CD14-positive monocyte (primary cell): ENCODE measurements at regions not wholly inside any gene's neighbourhood (a gene's known extent, or its start where the extent isn't known, plus 50 kb on each side); places are given as distances from the start of the nearest gene placed in this dataset.

ENCODE experiments used
- DNase-seq, 3 donors: peaks; one replicate each; pipeline ENCODE4 v3.0.0-alpha.2; 2011 to 2022
- H2AFZ ChIP-seq: 2 replicates; pipeline ENCODE4 v1.6.0; 2012; ENCODE audit warnings: mild to moderate bottlenecking, low read depth, low read length, inconsistent platforms; ENCODE audit not compliant: insufficient read depth, poor library complexity, severe bottlenecking
- H3K27ac ChIP-seq, 2 donors: 1 replicate in 1 of 2; 2 replicates in 1 of 2; pipeline ENCODE4 v1.5.1; 2012 to 2013; ENCODE audit warnings: low read length in 2 of 2, control low read depth in 1 of 2, inconsistent platforms in 1 of 2, low read depth in 1 of 2, mild to moderate bottlenecking in 1 of 2
- H3K27me3 ChIP-seq, 2 donors: one replicate each; pipeline versions ENCODE4 v1.6.0 to v1.6.1; 2011 to 2013; ENCODE audit warnings: low read length in 2 of 2; ENCODE audit not compliant: control insufficient read depth in 2 of 2, insufficient read depth in 2 of 2
- H3K36me3 ChIP-seq, 2 donors: replicated peaks in 1 of 2; 1 replicate in 1 of 2; 2 replicates in 1 of 2; pipeline versions ENCODE4 v1.5.1 to v1.6.1; 2012 to 2013; ENCODE audit warnings: low read length in 2 of 2, control low read depth in 1 of 2, inconsistent platforms in 1 of 2, mild to moderate bottlenecking in 1 of 2; ENCODE audit not compliant: insufficient read depth in 2 of 2, control insufficient read depth in 1 of 2
- H3K4me1 ChIP-seq, 2 donors: 1 replicate in 1 of 2; 2 replicates in 1 of 2; pipeline versions ENCODE4 v1.5.1 to v1.6.1; 2012 to 2013; ENCODE audit warnings: low read length in 2 of 2, control low read depth in 1 of 2, inconsistent platforms in 1 of 2, mild to moderate bottlenecking in 1 of 2, moderate library complexity in 1 of 2; ENCODE audit not compliant: insufficient read depth in 2 of 2, control insufficient read depth in 1 of 2
- H3K4me2 ChIP-seq: replicated peaks from 2 replicates; pipeline ENCODE3; 2012; ENCODE audit warnings: low read length, moderate library complexity, mild to moderate bottlenecking; ENCODE audit not compliant: poor library complexity, severe bottlenecking; ENCODE audit errors: extremely low read depth
- H3K4me3 ChIP-seq, 3 experiments: fragments of 200-600 bp in 1 of 3; sonication (generic) in 1 of 3; replicated peaks in 1 of 3; 1 replicate in 2 of 3; 2 replicates in 1 of 3; pipeline ENCODE4 v1.5.1; 2011 to 2013; ENCODE audit warnings: low read length in 3 of 3, mild to moderate bottlenecking in 3 of 3, control low read depth in 2 of 3, low read depth in 2 of 3, inconsistent platforms in 1 of 3, moderate library complexity in 1 of 3
- H3K79me2 ChIP-seq: 2 replicates; pipeline ENCODE4 v1.6.0; 2012; ENCODE audit warnings: mild to moderate bottlenecking, control low read depth, inconsistent platforms, low read length, moderate library complexity; ENCODE audit not compliant: insufficient read depth
- H3K9ac ChIP-seq: 2 replicates; pipeline ENCODE4 v1.6.0; 2017; ENCODE audit warnings: low read length, mild to moderate bottlenecking; ENCODE audit not compliant: insufficient read depth, poor library complexity, severe bottlenecking
- H3K9me3 ChIP-seq, 2 donors: replicated peaks in 1 of 2; 1 replicate in 1 of 2; 2 replicates in 1 of 2; pipeline versions ENCODE4 v1.5.1 to v1.6.1; 2012 to 2013; ENCODE audit warnings: low read length in 2 of 2, control low read depth in 1 of 2; ENCODE audit not compliant: control insufficient read depth in 1 of 2, insufficient read depth in 1 of 2
- H4K20me1 ChIP-seq: 2 replicates; pipeline ENCODE4 v1.6.0; 2012; ENCODE audit warnings: mild to moderate bottlenecking, low read length, control low read depth, moderate library complexity; ENCODE audit not compliant: insufficient read depth
- H3K27ac Mint-ChIP-seq, 7 donors: one replicate each; pipeline ENCODE4 v1.8.0; 2020; ENCODE audit warnings: mild to moderate bottlenecking in 7 of 7, mixed read lengths in 7 of 7, moderate library complexity in 6 of 7, inconsistent platforms in 2 of 7
- H3K27me3 Mint-ChIP-seq, 3 donors: one replicate each; pipeline ENCODE4 v1.8.0; 2021 to 2022; ENCODE audit warnings: low read depth in 3 of 3, mild to moderate bottlenecking in 3 of 3, mixed read lengths in 3 of 3, moderate library complexity in 3 of 3, inconsistent platforms in 1 of 3
- H3K36me3 Mint-ChIP-seq, 2 donors: one replicate each; pipeline ENCODE4 v1.8.0; 2020; ENCODE audit warnings: mixed read lengths in 2 of 2, inconsistent platforms in 1 of 2, mild to moderate bottlenecking in 1 of 2
- H3K4me1 Mint-ChIP-seq: one replicate; pipeline ENCODE4 v1.8.0; 2020; ENCODE audit warnings: mild to moderate bottlenecking, mixed read lengths
- H3K4me3 Mint-ChIP-seq, 2 donors: one replicate each; pipeline ENCODE4 v1.8.0; 2020; ENCODE audit warnings: mild to moderate bottlenecking in 2 of 2, mixed read lengths in 2 of 2, moderate library complexity in 1 of 2
- H3K9me3 Mint-ChIP-seq, 7 donors: one replicate each; pipeline ENCODE4 v1.8.0; 2020 to 2022; ENCODE audit warnings: mixed read lengths in 7 of 7, mild to moderate bottlenecking in 6 of 7, moderate library complexity in 6 of 7, inconsistent platforms in 2 of 7
- WGBS: methylation state at CpG from one replicate; pipeline ENCODE4 v1.1.5; 2013; ENCODE audit warnings: missing lambda C conversion rate; ENCODE audit not compliant: insufficient coverage; 5-methylcytosine and 5-hydroxymethylcytosine counted together
- intact Hi-C, 2 donors: fragments of 100-400 bp; cut with micrococcal nuclease; formaldehyde crosslinking; loops; one replicate each; pipeline versions ENCODE4 v1.15.0 to v1.15.1; 2023
- TF ChIP-seq, protein P1 (sequence below): fragments of 200-600 bp; IDR thresholded peaks from one replicate; pipeline ENCODE4 v1.8.0; 2022; ENCODE audit warnings: antibody characterized with exemption, mild to moderate bottlenecking

DNA sequence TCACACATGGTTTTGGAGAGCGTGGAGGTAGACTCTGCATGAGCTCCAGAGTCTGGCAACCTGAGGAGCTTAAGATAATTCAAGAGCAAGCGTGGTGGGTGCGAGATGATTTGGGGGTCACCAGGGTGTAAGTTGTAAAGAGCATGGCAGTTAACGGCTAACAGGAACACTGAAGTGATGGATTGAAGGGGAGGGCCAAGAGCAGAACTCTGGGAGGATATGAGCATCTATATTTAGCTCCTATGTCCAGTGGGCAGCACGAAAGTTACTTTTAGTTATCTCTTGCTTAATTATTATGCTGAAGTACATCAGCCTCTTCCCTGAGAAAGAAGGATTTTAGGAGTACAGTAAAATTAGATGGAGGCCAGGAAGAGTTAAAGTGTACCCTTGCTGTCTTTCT lies 231.9 kb upstream of the HAND2 start:
- Histone ChIP-seq H4K20me1 (no peaks in the 10 kb centered on the region), H3K27me3 (no peaks in the 10 kb centered on the region), H2AFZ (no peak overlapping the region), H3K4me1 (no peaks in the 10 kb centered on the region), H3K79me2 (no peaks in the 10 kb centered on the region), H3K4me3 (no peak overlapping the region), H3K9ac (no peak overlapping the region), H3K9me3 (no peaks in the 10 kb centered on the region), H3K4me2 (no peak overlapping the region), H3K36me3 (no peaks in the 10 kb centered on the region), H3K27ac (no peak overlapping the region)
- 79% methylated on average over 4 of the region's 5 CpGs for WGBS
- DNase-seq = no peak
- Mint-ChIP-seq H3K27me3 (peaks cover 2 to 3% (median 2%) of the 10 kb centered on the region in 3 donors), H3K27ac (no peak overlapping the region), H3K4me3 (no peak overlapping the region), H3K9me3 (peaks cover 0 to 3% (median 0%) of the 10 kb centered on the region in 7 donors), H3K4me1 (no peaks in the 10 kb centered on the region), H3K36me3 (no peaks in the 10 kb centered on the region)
- intact Hi-C loops = no loop called here
- TF ChIP-seq, protein P1, sequence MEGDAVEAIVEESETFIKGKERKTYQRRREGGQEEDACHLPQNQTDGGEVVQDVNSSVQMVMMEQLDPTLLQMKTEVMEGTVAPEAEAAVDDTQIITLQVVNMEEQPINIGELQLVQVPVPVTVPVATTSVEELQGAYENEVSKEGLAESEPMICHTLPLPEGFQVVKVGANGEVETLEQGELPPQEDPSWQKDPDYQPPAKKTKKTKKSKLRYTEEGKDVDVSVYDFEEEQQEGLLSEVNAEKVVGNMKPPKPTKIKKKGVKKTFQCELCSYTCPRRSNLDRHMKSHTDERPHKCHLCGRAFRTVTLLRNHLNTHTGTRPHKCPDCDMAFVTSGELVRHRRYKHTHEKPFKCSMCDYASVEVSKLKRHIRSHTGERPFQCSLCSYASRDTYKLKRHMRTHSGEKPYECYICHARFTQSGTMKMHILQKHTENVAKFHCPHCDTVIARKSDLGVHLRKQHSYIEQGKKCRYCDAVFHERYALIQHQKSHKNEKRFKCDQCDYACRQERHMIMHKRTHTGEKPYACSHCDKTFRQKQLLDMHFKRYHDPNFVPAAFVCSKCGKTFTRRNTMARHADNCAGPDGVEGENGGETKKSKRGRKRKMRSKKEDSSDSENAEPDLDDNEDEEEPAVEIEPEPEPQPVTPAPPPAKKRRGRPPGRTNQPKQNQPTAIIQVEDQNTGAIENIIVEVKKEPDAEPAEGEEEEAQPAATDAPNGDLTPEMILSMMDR = no peak

DNA sequence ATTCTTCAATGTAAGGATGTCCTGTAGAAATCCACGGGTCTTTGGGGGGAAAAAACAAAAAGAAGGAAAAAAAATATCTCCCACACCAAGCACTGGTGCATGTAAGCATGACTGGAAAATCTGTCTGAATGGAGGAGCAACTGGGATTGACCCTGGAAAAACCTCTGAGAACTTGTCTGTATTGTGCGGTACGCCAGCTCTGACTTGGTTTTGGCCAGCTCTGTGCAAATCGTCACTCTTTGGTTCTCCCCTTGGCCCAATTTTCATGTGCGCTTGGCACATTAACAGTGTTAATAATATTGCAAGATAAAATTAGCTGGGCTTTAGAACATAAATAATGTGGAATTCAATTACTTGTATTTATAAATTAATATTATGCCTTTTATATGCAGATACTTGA lies 231.2 kb upstream of the HAND2 start:
- no peaks in the 10 kb centered on the region for H3K27me3 ChIP-seq
- no peak for DNase-seq
- H4K20me1 ChIP-seq = no peaks in the 10 kb centered on the region
- H3K9ac ChIP-seq = no peak overlapping the region
- TF ChIP-seq, protein P1 = no peak
- H3K79me2 ChIP-seq = no peaks in the 10 kb centered on the region
- Mint-ChIP-seq H3K9me3 (peaks cover 0 to 3% (median 0%) of the 10 kb centered on the region in 7 donors), H3K36me3 (no peaks in the 10 kb centered on the region), H3K4me1 (no peaks in the 10 kb centered on the region), H3K4me3 (no peak overlapping the region), H3K27ac (no peak overlapping the region), H3K27me3 (peaks cover 2 to 3% (median 2%) of the 10 kb centered on the region in 3 donors)
- intact Hi-C loops = no loop called here
- H3K4me3 ChIP-seq = no peak overlapping the region
- H2AFZ ChIP-seq = no peak overlapping the region
- H3K27ac ChIP-seq = no peak overlapping the region
- 95% methylated on average over 2 of the region's 5 CpGs for WGBS
- no peaks in the 10 kb centered on the region for H3K9me3 ChIP-seq
- H3K4me1 ChIP-seq = no peaks in the 10 kb centered on the region
- H3K36me3 ChIP-seq = no peaks in the 10 kb centered on the region
- no peak overlapping the region for H3K4me2 ChIP-seq
